ENCODE measurements at regions not wholly inside any gene's neighbourhood (a gene's known extent, or its start where the extent isn't known, plus 50 kb on each side); places are given as distances from the start of the nearest gene placed in this dataset.

DNA sequence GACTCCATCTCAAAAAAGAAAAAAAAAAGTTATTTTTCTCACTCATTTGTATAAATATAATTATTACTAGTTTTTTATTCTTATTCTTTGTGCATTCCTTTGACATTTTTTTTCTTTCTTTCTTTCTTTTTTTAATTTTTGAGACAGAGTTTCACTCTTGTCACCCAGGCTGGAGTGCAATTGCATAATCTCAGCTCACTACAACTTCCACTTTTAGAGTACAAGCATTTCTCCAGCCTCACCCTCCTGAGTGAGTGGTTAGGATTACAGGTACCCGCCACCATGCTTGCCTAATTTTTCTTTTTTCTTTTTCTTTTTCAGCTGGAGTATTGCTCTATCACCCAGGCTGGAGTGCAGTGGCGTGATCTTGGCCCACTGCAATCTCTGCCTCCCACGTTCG, 51.4 kb upstream of the JARID2 start:
- H3K36me3 Mint-ChIP-seq: no peaks in the 10 kb centered on the region
- peaks cover 4% of the 10 kb centered on the region for H3K4me1 Mint-ChIP-seq
- no peak overlapping the region for H3K4me3 Mint-ChIP-seq
- no peaks in the 10 kb centered on the region for H3K27me3 Mint-ChIP-seq (ENCODE audit: low read depth)
- H3K27ac Mint-ChIP-seq: no peak overlapping the region
- no peaks in the 10 kb centered on the region for H3K9me3 Mint-ChIP-seq
- TF ChIP-seq, protein P1, sequence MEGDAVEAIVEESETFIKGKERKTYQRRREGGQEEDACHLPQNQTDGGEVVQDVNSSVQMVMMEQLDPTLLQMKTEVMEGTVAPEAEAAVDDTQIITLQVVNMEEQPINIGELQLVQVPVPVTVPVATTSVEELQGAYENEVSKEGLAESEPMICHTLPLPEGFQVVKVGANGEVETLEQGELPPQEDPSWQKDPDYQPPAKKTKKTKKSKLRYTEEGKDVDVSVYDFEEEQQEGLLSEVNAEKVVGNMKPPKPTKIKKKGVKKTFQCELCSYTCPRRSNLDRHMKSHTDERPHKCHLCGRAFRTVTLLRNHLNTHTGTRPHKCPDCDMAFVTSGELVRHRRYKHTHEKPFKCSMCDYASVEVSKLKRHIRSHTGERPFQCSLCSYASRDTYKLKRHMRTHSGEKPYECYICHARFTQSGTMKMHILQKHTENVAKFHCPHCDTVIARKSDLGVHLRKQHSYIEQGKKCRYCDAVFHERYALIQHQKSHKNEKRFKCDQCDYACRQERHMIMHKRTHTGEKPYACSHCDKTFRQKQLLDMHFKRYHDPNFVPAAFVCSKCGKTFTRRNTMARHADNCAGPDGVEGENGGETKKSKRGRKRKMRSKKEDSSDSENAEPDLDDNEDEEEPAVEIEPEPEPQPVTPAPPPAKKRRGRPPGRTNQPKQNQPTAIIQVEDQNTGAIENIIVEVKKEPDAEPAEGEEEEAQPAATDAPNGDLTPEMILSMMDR (IDR thresholded peaks at IDR 0.05; ENCODE audit: unreplicated experiment): no peak
- no peak for DNase-seq (ENCODE audit: low spot score in 2 of 2, unreplicated experiment in 2 of 2)
